ENCODE measurements at regions not wholly inside any gene's neighbourhood (a gene's known extent, or its start where the extent isn't known, plus 50 kb on each side); places are given as distances from the start of the nearest gene placed in this dataset.

DNA sequence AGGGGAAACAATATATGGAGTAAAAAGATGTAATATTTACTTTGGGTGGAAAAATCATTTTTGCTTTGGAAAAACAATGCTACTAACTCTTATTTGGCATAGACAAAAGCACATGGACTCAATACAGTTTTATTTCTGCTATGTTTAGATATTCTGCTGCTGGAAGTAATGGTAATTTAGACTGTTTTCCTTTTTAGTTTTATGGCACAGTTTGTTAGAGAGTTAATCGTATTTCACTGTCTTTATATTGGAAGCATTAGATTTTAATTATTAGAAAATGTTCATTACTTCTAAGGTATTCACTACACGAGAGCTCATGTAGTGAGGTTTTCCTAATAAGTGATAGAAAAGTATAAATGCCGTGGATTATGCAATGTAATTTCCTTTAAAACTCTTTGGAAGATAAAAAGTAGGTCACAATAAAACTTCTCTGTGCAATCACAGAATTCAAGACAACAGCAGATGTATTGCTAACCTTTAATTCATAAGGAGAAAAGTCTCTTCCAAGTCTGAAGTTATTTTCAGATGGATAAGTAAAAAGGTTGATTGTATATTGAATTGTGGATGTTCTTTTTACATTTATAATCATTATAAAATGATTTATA, 851.8 kb downstream of the TMTC2 start:
- H3K27me3 Mint-ChIP-seq (ENCODE audit: low read depth in 2 of 2), result no peaks in the 10 kb centered on the region
- Histone ChIP-seq H3K9me3 (ENCODE audit: control insufficient read depth, insufficient read depth, low read length) (peaks cover 3% of the 10 kb centered on the region), H3K27ac (ENCODE audit: low read length) (no peak overlapping the region), H3K4me3 (ENCODE audit: low read length) (no peak overlapping the region), H3K4me1 (ENCODE audit: control insufficient read depth, insufficient read depth, low read length) (no peaks in the 10 kb centered on the region), H3K27me3 (ENCODE audit: control insufficient read depth, insufficient read depth, low read length) (no peaks in the 10 kb centered on the region), H3K36me3 (ENCODE audit: control insufficient read depth, insufficient read depth, low read length) (no peaks in the 10 kb centered on the region)
- intact Hi-C loops (cut with micrococcal nuclease), result no loop called here
- H3K4me1 Mint-ChIP-seq, result no peaks in the 10 kb centered on the region
- DNase-seq (no peak), ATAC-seq (no peak)
- no CpG with 5 or more reads among the region's 3 CpGs for WGBS (ENCODE audit: insufficient coverage)
- TF ChIP-seq, protein P1, sequence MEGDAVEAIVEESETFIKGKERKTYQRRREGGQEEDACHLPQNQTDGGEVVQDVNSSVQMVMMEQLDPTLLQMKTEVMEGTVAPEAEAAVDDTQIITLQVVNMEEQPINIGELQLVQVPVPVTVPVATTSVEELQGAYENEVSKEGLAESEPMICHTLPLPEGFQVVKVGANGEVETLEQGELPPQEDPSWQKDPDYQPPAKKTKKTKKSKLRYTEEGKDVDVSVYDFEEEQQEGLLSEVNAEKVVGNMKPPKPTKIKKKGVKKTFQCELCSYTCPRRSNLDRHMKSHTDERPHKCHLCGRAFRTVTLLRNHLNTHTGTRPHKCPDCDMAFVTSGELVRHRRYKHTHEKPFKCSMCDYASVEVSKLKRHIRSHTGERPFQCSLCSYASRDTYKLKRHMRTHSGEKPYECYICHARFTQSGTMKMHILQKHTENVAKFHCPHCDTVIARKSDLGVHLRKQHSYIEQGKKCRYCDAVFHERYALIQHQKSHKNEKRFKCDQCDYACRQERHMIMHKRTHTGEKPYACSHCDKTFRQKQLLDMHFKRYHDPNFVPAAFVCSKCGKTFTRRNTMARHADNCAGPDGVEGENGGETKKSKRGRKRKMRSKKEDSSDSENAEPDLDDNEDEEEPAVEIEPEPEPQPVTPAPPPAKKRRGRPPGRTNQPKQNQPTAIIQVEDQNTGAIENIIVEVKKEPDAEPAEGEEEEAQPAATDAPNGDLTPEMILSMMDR (IDR thresholded peaks at IDR 0.05), result no peak
- no peak overlapping the region for H3K4me3 Mint-ChIP-seq
- peaks cover 10 to 13% of the 10 kb centered on the region in 2 donors for H3K9me3 Mint-ChIP-seq
- no peak overlapping the region for H3K27ac Mint-ChIP-seq
- H3K36me3 Mint-ChIP-seq, result no peaks in the 10 kb centered on the region

DNA sequence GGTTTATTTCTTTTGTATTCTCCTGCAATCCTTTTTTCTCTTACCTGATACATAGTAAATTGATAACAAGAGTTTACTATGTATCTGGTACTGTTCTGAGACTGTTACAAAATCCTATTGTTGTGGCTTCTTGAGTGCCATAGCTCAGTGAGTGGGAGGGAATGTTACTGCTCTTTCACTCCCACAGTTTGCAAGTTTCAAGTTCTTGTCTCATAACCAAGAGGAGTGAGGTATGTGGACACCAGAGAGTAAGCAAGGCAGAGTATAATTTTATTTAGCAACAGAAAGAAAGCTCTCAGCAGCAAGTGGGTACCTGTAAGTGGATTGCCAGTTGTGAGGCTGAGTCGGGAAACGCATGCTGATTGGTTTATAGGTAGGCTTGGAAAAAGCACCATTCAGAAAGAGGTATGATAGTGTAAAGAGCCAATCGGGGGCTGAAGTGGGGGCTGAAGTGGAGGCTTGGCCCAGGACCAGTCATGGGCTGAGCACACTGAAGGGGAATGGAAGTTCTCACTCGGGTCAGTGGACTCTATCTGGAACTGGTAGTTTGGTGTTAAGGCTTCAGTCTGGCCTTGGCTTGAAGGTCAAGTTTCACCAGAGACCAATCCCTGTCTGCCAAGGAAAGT, 850.8 kb downstream of the TMTC2 start:
- DNase-seq, result no peak
- peaks cover 3% of the 10 kb centered on the region for H3K9me3 ChIP-seq (ENCODE audit: control insufficient read depth, insufficient read depth, low read length)
- TF ChIP-seq, protein P1 (IDR thresholded peaks at IDR 0.05), result no peak
- H3K27me3 ChIP-seq (ENCODE audit: control insufficient read depth, insufficient read depth, low read length), result no peaks in the 10 kb centered on the region
- H3K36me3 ChIP-seq (ENCODE audit: control insufficient read depth, insufficient read depth, low read length), result no peaks in the 10 kb centered on the region
- Mint-ChIP-seq H3K27me3 (ENCODE audit: low read depth in 2 of 2) (no peaks in the 10 kb centered on the region), H3K4me1 (no peaks in the 10 kb centered on the region), H3K9me3 (peaks cover 4 to 8% of the 10 kb centered on the region in 2 donors), H3K27ac (no peak overlapping the region), H3K4me3 (no peak overlapping the region), H3K36me3 (no peaks in the 10 kb centered on the region)
- H3K27ac ChIP-seq (ENCODE audit: low read length), result no peak overlapping the region
- H3K4me3 ChIP-seq (ENCODE audit: low read length), result no peak overlapping the region
- no peak for ATAC-seq
- WGBS (ENCODE audit: insufficient coverage), result 79% methylated on average over 4 of the region's 4 CpGs
- intact Hi-C loops (cut with micrococcal nuclease), result no loop called here
- no peaks in the 10 kb centered on the region for H3K4me1 ChIP-seq (ENCODE audit: control insufficient read depth, insufficient read depth, low read length)

DNA sequence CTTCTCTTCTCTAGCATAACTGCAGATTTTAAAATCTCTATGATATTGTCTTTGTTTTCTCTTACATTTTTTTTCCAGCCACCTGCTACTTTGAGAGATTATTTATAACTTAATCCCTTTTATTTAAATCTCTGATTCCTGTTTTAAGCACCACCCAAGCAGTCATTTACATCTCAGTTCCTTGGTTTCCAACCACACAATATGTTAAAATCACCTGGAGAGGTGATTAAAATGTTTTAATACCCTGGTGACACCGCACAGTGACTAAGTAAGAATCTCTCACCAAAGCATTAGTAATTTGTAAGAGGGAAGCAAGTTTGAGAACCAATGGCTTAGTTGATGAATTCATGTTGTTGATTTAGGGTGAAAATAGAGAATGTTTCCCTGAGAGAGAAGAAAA, 849.8 kb downstream of the TMTC2 start:
- no peaks in the 10 kb centered on the region for H3K4me1 ChIP-seq (ENCODE audit: control insufficient read depth, insufficient read depth, low read length)
- no peak for ATAC-seq
- no peak overlapping the region for H3K4me3 Mint-ChIP-seq
- H3K36me3 ChIP-seq (ENCODE audit: control insufficient read depth, insufficient read depth, low read length), result no peaks in the 10 kb centered on the region
- 67% methylated on average over 1 of the region's 1 CpG for WGBS (ENCODE audit: insufficient coverage)
- intact Hi-C loops (cut with micrococcal nuclease), result no loop called here
- no peak overlapping the region for H3K4me3 ChIP-seq (ENCODE audit: low read length)
- no peak overlapping the region for H3K27ac ChIP-seq (ENCODE audit: low read length)
- H3K27ac Mint-ChIP-seq, result no peak overlapping the region
- no peaks in the 10 kb centered on the region for H3K4me1 Mint-ChIP-seq
- TF ChIP-seq, protein P1 (IDR thresholded peaks at IDR 0.05), result no peak
- H3K27me3 Mint-ChIP-seq (ENCODE audit: low read depth in 2 of 2), result no peaks in the 10 kb centered on the region
- peaks cover 3% of the 10 kb centered on the region for H3K9me3 ChIP-seq (ENCODE audit: control insufficient read depth, insufficient read depth, low read length)
- DNase-seq, result no peak
- H3K9me3 Mint-ChIP-seq, result peaks cover 4 to 8% of the 10 kb centered on the region in 2 donors
- H3K27me3 ChIP-seq (ENCODE audit: control insufficient read depth, insufficient read depth, low read length), result no peaks in the 10 kb centered on the region
- H3K36me3 Mint-ChIP-seq, result no peaks in the 10 kb centered on the region

DNA sequence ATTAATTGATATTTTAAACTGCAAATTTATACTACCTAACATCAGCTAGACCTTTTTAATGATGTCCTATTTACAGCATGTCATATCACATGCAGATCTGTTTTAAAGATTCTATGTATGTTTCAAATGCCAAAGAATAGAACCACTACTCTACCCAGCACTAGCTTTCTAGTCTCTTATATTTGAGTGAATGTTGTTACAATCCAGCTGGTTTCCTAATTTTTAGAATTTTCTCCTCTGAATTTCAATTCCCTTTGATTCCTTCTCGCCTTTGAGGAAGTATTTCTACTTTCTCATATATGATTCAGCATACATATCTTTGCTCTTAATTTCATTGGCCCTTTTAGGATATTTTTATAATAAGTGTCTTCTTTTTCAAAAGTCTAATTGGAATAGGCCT, 841.9 kb downstream of the TMTC2 start:
- TF ChIP-seq, protein P1 (IDR thresholded peaks at IDR 0.05), result no peak
- Histone ChIP-seq H3K4me3 (ENCODE audit: low read length) (no peak overlapping the region), H3K27me3 (ENCODE audit: control insufficient read depth, insufficient read depth, low read length) (no peaks in the 10 kb centered on the region), H3K36me3 (ENCODE audit: control insufficient read depth, insufficient read depth, low read length) (no peaks in the 10 kb centered on the region), H3K9me3 (ENCODE audit: control insufficient read depth, insufficient read depth, low read length) (no peaks in the 10 kb centered on the region), H3K27ac (ENCODE audit: low read length) (no peak overlapping the region), H3K4me1 (ENCODE audit: control insufficient read depth, insufficient read depth, low read length) (no peaks in the 10 kb centered on the region)
- no peak for ATAC-seq
- Mint-ChIP-seq H3K9me3 (peaks cover 11 to 19% of the 10 kb centered on the region in 2 donors), H3K4me3 (no peak overlapping the region), H3K27me3 (ENCODE audit: low read depth in 2 of 2) (no peaks in the 10 kb centered on the region), H3K27ac (no peak overlapping the region), H3K4me1 (no peaks in the 10 kb centered on the region), H3K36me3 (peaks cover 5% of the 10 kb centered on the region)
- intact Hi-C loops (cut with micrococcal nuclease), result no loop called here
- no peak for DNase-seq
- no CpG with 5 or more reads among the region's 1 CpG for WGBS (ENCODE audit: insufficient coverage)

All from natural killer cell (primary cell).